ENCODE measurements at regions not wholly inside any gene's neighbourhood (a gene's known extent, or its start where the extent isn't known, plus 50 kb on each side); places are given as distances from the start of the nearest gene placed in this dataset.

DNA sequence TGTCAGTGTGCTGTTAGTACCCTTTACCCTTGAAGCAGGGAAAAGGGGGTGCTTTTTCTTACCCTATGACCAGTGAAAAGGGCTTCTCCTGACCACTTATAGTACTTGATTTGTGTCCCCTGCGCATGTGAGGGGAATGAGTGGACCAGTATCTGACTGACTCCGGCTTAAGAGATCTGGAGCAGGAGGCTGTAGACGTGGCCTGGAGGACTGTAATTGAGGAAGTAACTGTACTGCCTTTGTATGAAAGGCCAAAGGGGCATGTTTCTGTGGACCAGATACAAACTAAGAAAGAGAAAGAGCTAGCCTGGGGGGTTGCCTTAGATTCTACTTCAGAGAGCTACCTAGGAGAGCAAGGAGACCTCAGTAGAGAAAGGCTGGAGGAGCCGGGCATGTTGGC, 89.9 kb upstream of the TBL1XR1 start:
- TF ChIP-seq, protein P1, sequence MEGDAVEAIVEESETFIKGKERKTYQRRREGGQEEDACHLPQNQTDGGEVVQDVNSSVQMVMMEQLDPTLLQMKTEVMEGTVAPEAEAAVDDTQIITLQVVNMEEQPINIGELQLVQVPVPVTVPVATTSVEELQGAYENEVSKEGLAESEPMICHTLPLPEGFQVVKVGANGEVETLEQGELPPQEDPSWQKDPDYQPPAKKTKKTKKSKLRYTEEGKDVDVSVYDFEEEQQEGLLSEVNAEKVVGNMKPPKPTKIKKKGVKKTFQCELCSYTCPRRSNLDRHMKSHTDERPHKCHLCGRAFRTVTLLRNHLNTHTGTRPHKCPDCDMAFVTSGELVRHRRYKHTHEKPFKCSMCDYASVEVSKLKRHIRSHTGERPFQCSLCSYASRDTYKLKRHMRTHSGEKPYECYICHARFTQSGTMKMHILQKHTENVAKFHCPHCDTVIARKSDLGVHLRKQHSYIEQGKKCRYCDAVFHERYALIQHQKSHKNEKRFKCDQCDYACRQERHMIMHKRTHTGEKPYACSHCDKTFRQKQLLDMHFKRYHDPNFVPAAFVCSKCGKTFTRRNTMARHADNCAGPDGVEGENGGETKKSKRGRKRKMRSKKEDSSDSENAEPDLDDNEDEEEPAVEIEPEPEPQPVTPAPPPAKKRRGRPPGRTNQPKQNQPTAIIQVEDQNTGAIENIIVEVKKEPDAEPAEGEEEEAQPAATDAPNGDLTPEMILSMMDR (IDR thresholded peaks at IDR 0.05), result no peak
- Mint-ChIP-seq H3K27ac (ENCODE audit: unreplicated experiment) (no peak overlapping the region), H3K4me3 (ENCODE audit: unreplicated experiment) (no peak overlapping the region), H3K9me3 (ENCODE audit: low read depth) (no peaks in the 10 kb centered on the region), H3K27me3 (ENCODE audit: low read depth) (no peaks in the 10 kb centered on the region), H3K4me1 (ENCODE audit: low read depth) (peaks cover 7% of the 10 kb centered on the region), H3K36me3 (ENCODE audit: low read depth) (no peaks in the 10 kb centered on the region)
- DNase-seq (ENCODE audit: low spot score), result no peak

DNA sequence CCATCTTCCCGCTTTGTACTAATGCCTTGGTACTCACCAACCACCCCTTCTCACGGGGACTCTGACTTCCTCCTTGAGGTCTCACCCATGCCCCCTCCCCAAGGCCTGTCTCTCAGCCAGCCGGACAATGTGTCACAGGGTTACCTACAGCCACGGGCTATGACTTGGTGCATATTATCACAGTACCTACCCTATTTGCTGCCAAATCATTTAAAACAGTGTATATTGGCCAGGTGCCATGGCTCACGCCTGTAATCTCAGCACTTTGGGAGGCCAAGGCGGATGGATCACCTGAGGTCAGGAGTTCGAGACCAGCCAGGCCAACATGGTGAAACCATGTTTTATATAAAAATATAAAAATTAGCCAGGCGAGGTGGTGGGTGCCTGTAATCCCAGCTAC, 93.4 kb upstream of the TBL1XR1 start:
- H3K36me3 Mint-ChIP-seq (ENCODE audit: low read depth), result no peaks in the 10 kb centered on the region
- no peaks in the 10 kb centered on the region for H3K27me3 Mint-ChIP-seq (ENCODE audit: low read depth)
- H3K4me1 Mint-ChIP-seq (ENCODE audit: low read depth), result peaks cover 7% of the 10 kb centered on the region
- no peak overlapping the region for H3K4me3 Mint-ChIP-seq (ENCODE audit: unreplicated experiment)
- no peak overlapping the region for H3K27ac Mint-ChIP-seq (ENCODE audit: unreplicated experiment)
- TF ChIP-seq, protein P1 (IDR thresholded peaks at IDR 0.05), result no peak
- no peak for DNase-seq (ENCODE audit: low spot score)
- H3K9me3 Mint-ChIP-seq (ENCODE audit: low read depth), result no peaks in the 10 kb centered on the region

DNA sequence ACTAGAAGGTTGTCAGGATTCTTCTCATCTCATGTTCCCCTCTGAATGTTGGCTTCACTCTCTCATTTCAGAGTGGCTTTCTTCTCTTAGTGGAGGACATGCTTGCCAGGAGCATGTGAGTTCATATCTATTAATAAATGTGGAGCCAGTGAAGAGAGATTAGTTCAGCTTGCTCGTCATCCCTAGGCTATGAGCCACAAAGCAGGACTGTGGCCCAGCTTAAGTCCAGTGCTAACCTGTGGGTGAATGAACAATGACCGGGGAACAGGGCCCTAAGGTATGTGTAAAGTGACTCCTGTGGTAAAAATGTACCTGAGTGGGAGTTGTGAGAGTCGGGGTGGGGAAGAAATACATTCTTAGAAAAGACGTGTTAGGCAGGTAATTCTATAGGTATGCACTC, 96.9 kb upstream of the TBL1XR1 start:
- TF ChIP-seq, protein P1 (IDR thresholded peaks at IDR 0.05), result no peak
- Mint-ChIP-seq H3K9me3 (ENCODE audit: low read depth) (no peaks in the 10 kb centered on the region), H3K4me3 (ENCODE audit: unreplicated experiment) (no peak overlapping the region), H3K27ac (ENCODE audit: unreplicated experiment) (peak overlapping the region; percentile 93), H3K27me3 (ENCODE audit: low read depth) (no peaks in the 10 kb centered on the region), H3K4me1 (ENCODE audit: low read depth) (peaks cover 7% of the 10 kb centered on the region), H3K36me3 (ENCODE audit: low read depth) (no peaks in the 10 kb centered on the region)
- no peak for DNase-seq (ENCODE audit: low spot score)

DNA sequence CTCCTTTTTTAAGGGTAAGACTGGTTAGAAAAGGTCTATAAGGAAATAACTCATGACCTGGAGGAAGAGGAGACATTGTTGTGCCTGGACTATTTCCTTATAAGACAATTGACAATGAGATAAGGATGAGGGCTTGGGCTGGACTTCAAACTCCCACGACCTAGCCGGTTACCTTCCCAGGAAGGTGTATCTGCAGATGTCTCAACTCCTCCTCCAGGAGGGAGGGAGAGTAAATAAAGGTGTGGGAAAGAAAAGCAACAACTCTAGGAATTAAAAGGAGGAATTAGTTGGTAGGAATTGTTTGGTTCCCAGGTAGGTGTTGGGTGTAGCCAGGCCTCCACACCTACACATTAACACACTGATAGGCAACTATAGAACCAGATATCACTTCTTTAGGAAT, 97.8 kb upstream of the TBL1XR1 start:
- Mint-ChIP-seq H3K27ac (ENCODE audit: unreplicated experiment) (no peak overlapping the region), H3K36me3 (ENCODE audit: low read depth) (no peaks in the 10 kb centered on the region), H3K4me3 (ENCODE audit: unreplicated experiment) (no peak overlapping the region), H3K9me3 (ENCODE audit: low read depth) (no peaks in the 10 kb centered on the region), H3K4me1 (ENCODE audit: low read depth) (peaks cover 7% of the 10 kb centered on the region), H3K27me3 (ENCODE audit: low read depth) (no peaks in the 10 kb centered on the region)
- no peak for DNase-seq (ENCODE audit: low spot score)
- TF ChIP-seq, protein P1 (IDR thresholded peaks at IDR 0.05), result no peak

DNA sequence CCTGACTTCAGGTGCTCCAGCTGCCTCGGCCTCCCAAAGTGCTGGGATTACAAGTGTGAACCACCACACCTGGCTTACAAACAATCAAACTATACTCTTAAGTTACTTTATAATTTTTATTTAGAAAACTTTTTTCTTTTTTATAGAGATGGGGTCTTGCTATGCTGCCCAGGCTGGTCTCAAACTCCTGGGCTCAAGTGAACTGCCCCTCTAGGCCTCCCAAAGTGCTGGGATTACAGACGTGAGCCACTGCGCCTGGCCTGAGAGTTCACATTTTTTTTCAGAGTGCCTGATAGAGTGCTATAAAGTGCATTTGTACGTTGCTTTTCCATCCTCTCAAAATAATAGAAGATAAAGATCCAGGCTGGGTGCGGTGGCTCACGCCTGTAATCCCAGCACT, 102.0 kb upstream of the TBL1XR1 start:
- Mint-ChIP-seq H3K4me1 (ENCODE audit: low read depth) (peaks cover 11% of the 10 kb centered on the region), H3K4me3 (ENCODE audit: unreplicated experiment) (no peak overlapping the region), H3K27me3 (ENCODE audit: low read depth) (no peaks in the 10 kb centered on the region), H3K27ac (ENCODE audit: unreplicated experiment) (no peak overlapping the region), H3K36me3 (ENCODE audit: low read depth) (no peaks in the 10 kb centered on the region), H3K9me3 (ENCODE audit: low read depth) (no peaks in the 10 kb centered on the region)
- TF ChIP-seq, protein P1 (IDR thresholded peaks at IDR 0.05), result no peak
- no peak for DNase-seq (ENCODE audit: low spot score)

Data from chondrocyte (in vitro differentiated cells).